ENCODE measurements at regions not wholly inside any gene's neighbourhood (a gene's known extent, or its start where the extent isn't known, plus 50 kb on each side); places are given as distances from the start of the nearest gene placed in this dataset.

GRCh38 chr9:108167136-108167900 lies 677.7 kb upstream of the KLF4 start:
- no peak for DNase-seq

GRCh38 chr9:108166519-108166918 lies 677.0 kb upstream of the KLF4 start:
- no peak for DNase-seq

- no peak for DNase-seq
Observed at GRCh38 chr9:108163321-108164005, 673.9 kb upstream of the KLF4 start.

GRCh38 chr9:108162664-108163063 lies 673.1 kb upstream of the KLF4 start:
- DNase-seq = no peak

- no peak for DNase-seq
Observed at GRCh38 chr9:108161503-108161902, 671.9 kb upstream of the KLF4 start.

GRCh38 chr9:108160706-108161355 lies 671.3 kb upstream of the KLF4 start:
- DNase-seq = no peak

- DNase-seq = no peak
Observed at GRCh38 chr9:108160039-108160438, 670.5 kb upstream of the KLF4 start.

GRCh38 chr9:108158236-108158995 lies 668.8 kb upstream of the KLF4 start:
- DNase-seq = no peak

GRCh38 chr9:108156270-108156998 lies 666.9 kb upstream of the KLF4 start:
- DNase-seq = no peak

GRCh38 chr9:108153416-108153815 lies 663.8 kb upstream of the KLF4 start:
- no peak for DNase-seq

- DNase-seq = peak; percentile 12
Observed at GRCh38 chr9:108150736-108151586, 661.4 kb upstream of the KLF4 start.

- DNase-seq = no peak
Observed at GRCh38 chr9:108149326-108149725, 659.8 kb upstream of the KLF4 start.

- DNase-seq = no peak
Observed at GRCh38 chr9:108142504-108143201, 653.1 kb upstream of the KLF4 start.

- no peak for DNase-seq
Observed at GRCh38 chr9:108142142-108142503, 652.6 kb upstream of the KLF4 start.

- DNase-seq = no peak
Observed at GRCh38 chr9:108139900-108140299, 650.3 kb upstream of the KLF4 start.

GRCh38 chr9:108138516-108138915 lies 648.9 kb upstream of the KLF4 start:
- no peak for DNase-seq

GRCh38 chr9:108136656-108137055 lies 647.1 kb upstream of the KLF4 start:
- DNase-seq = no peak

- no peak for DNase-seq
Observed at GRCh38 chr9:108134486-108135128, 645.0 kb upstream of the KLF4 start.

- no peak for DNase-seq
Observed at GRCh38 chr9:108133680-108134079, 644.1 kb upstream of the KLF4 start.

- no peak for DNase-seq
Observed at GRCh38 chr9:108133101-108133500, 643.5 kb upstream of the KLF4 start.
